Adrenal gland (tissue), 9 donors: ENCODE measurements at regions not wholly inside any gene's neighbourhood (a gene's known extent, or its start where the extent isn't known, plus 50 kb on each side); places are given as distances from the start of the nearest gene placed in this dataset.

Experiments used
- DNase-seq, 7 donors: peaks; one replicate each; pipeline ENCODE4 v3.0.0-alpha.2; 2019 to 2020
- H3K27ac ChIP-seq, 5 donors: fragments of 200-600 bp; sonication (generic) in 4 of 5; 1 replicate in 3 of 5; 2 replicates in 2 of 5; pipeline versions ENCODE4 v1.5.1 to v1.8.0; 2016 to 2020; ENCODE audit warnings: mild to moderate bottlenecking in 1 of 5
- H3K27me3 ChIP-seq: fragments of 200-600 bp; 2 replicates; pipeline ENCODE4 v1.8.0; 2021
- H3K36me3 ChIP-seq, 2 donors: fragments of 200-600 bp; replicated peaks in 1 of 2; 1 replicate in 1 of 2; 2 replicates in 1 of 2; pipeline versions ENCODE4 v1.5.1 to v1.8.0; 2018 to 2022
- H3K4me1 ChIP-seq, 2 donors: fragments of 200-600 bp; replicated peaks in 1 of 2; 1 replicate in 1 of 2; 2 replicates in 1 of 2; pipeline versions ENCODE4 v1.5.1 to v1.8.0; 2018 to 2021
- H3K4me3 ChIP-seq, 4 donors: fragments of 200-600 bp; sonication (generic) in 3 of 4; one replicate each; pipeline ENCODE4 v1.5.1; 2016 to 2018
- H3K9me3 ChIP-seq, 3 donors: fragments of 200-600 bp; sonication (generic) in 1 of 3; replicated peaks in 1 of 3; 1 replicate in 2 of 3; 2 replicates in 1 of 3; pipeline versions ENCODE4 v1.5.1 to v1.8.0; 2016 to 2021
- POLR2A ChIP-seq, 2 donors: fragments of 450-650 bp; IDR thresholded peaks; one replicate each; pipeline ENCODE4 v1.6.1; 2017; ENCODE audit warnings: antibody characterized with exemption in 2 of 2, mild to moderate bottlenecking in 2 of 2, moderate library complexity in 1 of 2
- WGBS, 4 donors: extraction: QIAGEN DNeasy Blood & Tissue Kit in 2 of 4; methylation state at CpG; one replicate each; pipeline versions ENCODE4 v1.1.5 to v1.1.7; 2013 to 2017; 5-methylcytosine and 5-hydroxymethylcytosine counted together
- intact Hi-C, 2 donors: fragments of 100-400 bp; cut with DNase I; formaldehyde crosslinking; loops; one replicate each; pipeline versions ENCODE4 v1.14.1 to v1.15.0; 2022 to 2023
- TF ChIP-seq, protein P1 (sequence below), 6 experiments: fragments of 450-650 bp in 4 of 6; fragments of 200-600 bp in 2 of 6; sonication (generic) in 1 of 6; IDR thresholded peaks; 1 replicate in 5 of 6; 2 replicates in 1 of 6; pipeline versions ENCODE4 v1.5.1 to v1.8.0; 2016 to 2021; ENCODE audit warnings: antibody characterized with exemption in 6 of 6, mild to moderate bottlenecking in 2 of 6, moderate library complexity in 1 of 6
- donor health status: healthy with polysubstance abuse.
- donor health status: Bipolar disorder and iron deficiency.
- donor health status: DM: yes; HTN: yes; CAD: no.
- donor health status: DM: no; HTN: no; CAD: no.
- donor health status: DM: no; HTN: no; CAD: no.

DNA sequence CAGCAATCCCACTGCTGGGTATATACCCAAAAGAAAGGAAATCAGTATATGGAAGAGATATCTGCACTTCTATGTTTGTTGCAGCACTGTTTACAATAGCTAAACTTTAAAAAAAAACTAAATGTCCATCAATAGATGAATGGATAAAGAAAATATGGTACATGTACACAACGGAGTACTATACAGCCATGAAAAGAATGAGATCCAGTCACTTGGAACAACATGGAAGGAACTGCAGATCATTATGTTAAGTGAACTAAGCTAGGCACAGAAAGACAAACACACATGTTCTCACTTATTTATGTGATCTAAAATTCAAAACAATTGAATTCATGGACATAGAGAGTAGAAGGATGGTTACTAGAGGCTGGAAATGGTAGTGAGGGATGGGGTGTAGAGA, 400.7 kb downstream of the ZNF674 start:
- no peak for DNase-seq
- intact Hi-C loops, result no loop called here
- Histone ChIP-seq H3K27ac (no peak overlapping the region), H3K4me3 (no peak overlapping the region), H3K36me3 (no peaks in the 10 kb centered on the region), H3K4me1 (no peaks in the 10 kb centered on the region), H3K27me3 (no peaks in the 10 kb centered on the region), H3K9me3 (no peaks in the 10 kb centered on the region)
- 78 to 95% (median 87%) methylated on average over 1 of the region's 1 CpG for WGBS, 4 donors
- TF ChIP-seq, protein P1, sequence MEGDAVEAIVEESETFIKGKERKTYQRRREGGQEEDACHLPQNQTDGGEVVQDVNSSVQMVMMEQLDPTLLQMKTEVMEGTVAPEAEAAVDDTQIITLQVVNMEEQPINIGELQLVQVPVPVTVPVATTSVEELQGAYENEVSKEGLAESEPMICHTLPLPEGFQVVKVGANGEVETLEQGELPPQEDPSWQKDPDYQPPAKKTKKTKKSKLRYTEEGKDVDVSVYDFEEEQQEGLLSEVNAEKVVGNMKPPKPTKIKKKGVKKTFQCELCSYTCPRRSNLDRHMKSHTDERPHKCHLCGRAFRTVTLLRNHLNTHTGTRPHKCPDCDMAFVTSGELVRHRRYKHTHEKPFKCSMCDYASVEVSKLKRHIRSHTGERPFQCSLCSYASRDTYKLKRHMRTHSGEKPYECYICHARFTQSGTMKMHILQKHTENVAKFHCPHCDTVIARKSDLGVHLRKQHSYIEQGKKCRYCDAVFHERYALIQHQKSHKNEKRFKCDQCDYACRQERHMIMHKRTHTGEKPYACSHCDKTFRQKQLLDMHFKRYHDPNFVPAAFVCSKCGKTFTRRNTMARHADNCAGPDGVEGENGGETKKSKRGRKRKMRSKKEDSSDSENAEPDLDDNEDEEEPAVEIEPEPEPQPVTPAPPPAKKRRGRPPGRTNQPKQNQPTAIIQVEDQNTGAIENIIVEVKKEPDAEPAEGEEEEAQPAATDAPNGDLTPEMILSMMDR (IDR thresholded peaks at IDR 0.05), result no peak
- no peak for TF ChIP-seq POLR2A (IDR thresholded peaks at IDR 0.05)

DNA sequence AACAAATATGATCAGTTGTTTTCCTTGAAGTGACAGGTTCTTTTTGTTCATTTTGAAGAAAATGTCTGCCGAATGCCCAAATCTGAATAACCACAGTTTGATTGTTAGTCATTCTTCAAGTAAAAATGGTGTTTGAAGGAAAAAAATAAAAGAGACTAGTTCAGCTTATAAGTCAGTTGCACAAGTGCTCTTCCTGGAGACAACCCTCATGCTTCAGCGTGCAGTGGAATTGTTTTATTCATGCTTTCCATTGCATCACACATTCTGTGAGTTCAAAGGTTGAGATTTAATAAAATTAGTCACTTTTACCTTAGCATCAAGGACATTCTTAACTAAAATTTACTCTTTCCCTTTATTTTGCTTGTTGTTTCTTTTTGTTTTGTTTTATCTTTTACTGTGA, 404.9 kb downstream of the ZNF674 start:
- Histone ChIP-seq H3K9me3 (no peaks in the 10 kb centered on the region), H3K36me3 (no peaks in the 10 kb centered on the region), H3K27me3 (no peaks in the 10 kb centered on the region), H3K27ac (no peak overlapping the region), H3K4me3 (no peak overlapping the region), H3K4me1 (no peaks in the 10 kb centered on the region)
- DNase-seq, result no peak
- 67 to 77% (median 69%) methylated on average over 2 of the region's 2 CpGs for WGBS, 4 donors
- intact Hi-C loops, result no loop called here
- TF ChIP-seq POLR2A (IDR thresholded peaks at IDR 0.05), result no peak
- TF ChIP-seq, protein P1 (IDR thresholded peaks at IDR 0.05), result no peak

DNA sequence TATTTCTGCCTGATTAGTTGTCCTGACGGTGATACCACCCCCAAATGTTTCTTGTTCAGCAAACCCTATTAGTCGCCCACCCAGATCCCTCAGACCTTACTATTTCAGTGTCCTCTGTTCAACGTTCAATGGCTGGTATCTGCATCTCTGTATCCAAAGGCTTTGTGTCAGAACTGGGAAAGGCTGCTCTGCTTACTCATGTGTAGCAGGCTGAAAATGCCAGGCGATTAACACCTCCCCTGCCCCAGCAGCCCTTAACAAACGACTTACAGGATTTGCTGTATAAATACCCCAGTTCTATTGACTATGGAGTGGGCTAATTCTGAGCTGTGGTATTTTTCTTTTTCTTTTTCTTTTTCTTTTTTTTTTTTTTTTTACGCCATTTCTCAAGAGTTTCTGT, 415.0 kb downstream of the ZNF674 start:
- intact Hi-C loops, result no loop called here

DNA sequence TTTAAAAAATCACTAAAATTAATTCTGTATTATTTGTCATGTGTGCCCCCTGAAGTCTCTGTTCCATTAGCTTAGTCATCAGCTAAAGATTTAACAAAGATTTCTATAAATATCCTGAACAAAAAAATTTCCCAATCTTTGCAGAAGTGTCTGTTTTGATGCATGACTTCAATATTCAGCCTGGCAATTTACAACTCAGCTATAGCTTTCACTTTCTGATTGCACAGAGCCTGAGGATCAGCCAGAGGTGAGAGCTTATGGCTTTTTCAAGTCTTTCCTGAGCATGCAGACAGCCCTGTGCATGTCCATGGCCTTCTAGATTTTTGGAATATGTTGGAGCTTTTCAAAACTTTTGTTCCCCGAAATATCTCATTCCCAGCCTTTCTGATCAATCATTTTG, 420.1 kb downstream of the ZNF674 start:
- intact Hi-C loops, result no loop called here
- peaks cover 12% of the 10 kb centered on the region for H3K27me3 ChIP-seq

More for the DNA sequence above, 415.0 kb downstream of the ZNF674 start:
- H3K9me3 ChIP-seq, result no peaks in the 10 kb centered on the region
- H3K27me3 ChIP-seq, result peaks cover 16% of the 10 kb centered on the region
- no peaks in the 10 kb centered on the region for H3K4me1 ChIP-seq
- TF ChIP-seq POLR2A (IDR thresholded peaks at IDR 0.05), result no peak
- TF ChIP-seq, protein P1 (IDR thresholded peaks at IDR 0.05), result no peak
- DNase-seq, result no peak
- no peaks in the 10 kb centered on the region for H3K36me3 ChIP-seq
- no peak overlapping the region for H3K27ac ChIP-seq
- WGBS, 4 donors, result 43 to 54% (median 50%) methylated on average over 6 of the region's 6 CpGs
- H3K4me3 ChIP-seq, result no peak overlapping the region

More for the DNA sequence above, 420.1 kb downstream of the ZNF674 start:
- Histone ChIP-seq H3K27ac (no peak overlapping the region), H3K4me1 (no peaks in the 10 kb centered on the region), H3K36me3 (no peaks in the 10 kb centered on the region), H3K9me3 (no peaks in the 10 kb centered on the region), H3K4me3 (no peak overlapping the region)
- DNase-seq, result no peak
- no peak for TF ChIP-seq POLR2A (IDR thresholded peaks at IDR 0.05)
- TF ChIP-seq, protein P1 (IDR thresholded peaks at IDR 0.05), result no peak
- 17 to 82% (median 54%) methylated on average over 1 of the region's 1 CpG for WGBS, 4 donors
